KMS-11 (cell line): ENCODE measurements at regions not wholly inside any gene's neighbourhood (a gene's known extent, or its start where the extent isn't known, plus 50 kb on each side); places are given as distances from the start of the nearest gene placed in this dataset.

ENCODE experiments used
- H2AFZ ChIP-seq: fragments of 200-600 bp; sonication (generic); 2 replicates; pipeline ENCODE4 v1.6.1; 2016; ENCODE audit warnings: antibody characterized with exemption, mixed run types, low read depth
- H3K27ac ChIP-seq: fragments of 200-600 bp; sonication (generic); 2 replicates; pipeline ENCODE4 v1.6.1; 2016; ENCODE audit warnings: mild to moderate bottlenecking, mixed run types
- H3K27me3 ChIP-seq: fragments of 200-600 bp; sonication (generic); 2 replicates; pipeline ENCODE4 v1.6.1; 2017; ENCODE audit warnings: mild to moderate bottlenecking, low read depth, mixed run types, moderate library complexity; ENCODE audit not compliant: insufficient read depth
- H3K36me3 ChIP-seq: fragments of 200-600 bp; sonication (generic); 2 replicates; pipeline ENCODE4 v1.6.1; 2017; ENCODE audit warnings: mild to moderate bottlenecking, mixed run types; ENCODE audit not compliant: insufficient read depth
- H3K4me1 ChIP-seq: fragments of 200-600 bp; sonication (generic); 2 replicates; pipeline ENCODE4 v1.6.1; 2016; ENCODE audit warnings: mild to moderate bottlenecking, low read depth, mixed run types; ENCODE audit not compliant: poor library complexity, severe bottlenecking
- H3K4me2 ChIP-seq: fragments of 200-600 bp; sonication (generic); 2 replicates; pipeline ENCODE4 v1.7.0; 2016; ENCODE audit warnings: mild to moderate bottlenecking, mixed run types
- H3K4me3 ChIP-seq: fragments of 200-600 bp; sonication (generic); IDR thresholded peaks from 2 replicates; pipeline ENCODE4 v1.6.1; 2017; ENCODE audit warnings: low read depth, low read length, mixed read lengths; ENCODE audit not compliant: insufficient read depth
- H3K79me2 ChIP-seq: fragments of 200-600 bp; sonication (generic); 2 replicates; pipeline ENCODE4 v1.6.1; 2016; ENCODE audit warnings: low read depth, mixed run types; ENCODE audit not compliant: insufficient read depth
- H3K9ac ChIP-seq: fragments of 200-600 bp; sonication (generic); 2 replicates; pipeline ENCODE4 v1.6.1; 2016; ENCODE audit warnings: mild to moderate bottlenecking, mixed run types
- H4K20me1 ChIP-seq: fragments of 200-600 bp; sonication (generic); 2 replicates; pipeline ENCODE4 v1.6.1; 2016; ENCODE audit warnings: mild to moderate bottlenecking, mixed run types; ENCODE audit not compliant: insufficient read depth
- TF ChIP-seq, protein P1 (sequence below): fragments of 200-600 bp; sonication (generic); conservative IDR thresholded peaks from 2 replicates; pipeline ENCODE4 v1.6.1; 2017; ENCODE audit warnings: low read depth, mild to moderate bottlenecking, antibody characterized with exemption, low read length, moderate library complexity, mixed read lengths

- Histone ChIP-seq H3K79me2 (no peaks in the 10 kb centered on the region), H3K36me3 (no peaks in the 10 kb centered on the region), H2AFZ (no peak overlapping the region), H3K9ac (no peak overlapping the region), H3K4me1 (peaks cover under 1% of the 10 kb centered on the region), H3K4me2 (no peak overlapping the region), H3K4me3 (no peak overlapping the region), H4K20me1 (no peaks in the 10 kb centered on the region), H3K27me3 (no peaks in the 10 kb centered on the region), H3K27ac (no peak overlapping the region)
- TF ChIP-seq, protein P1, sequence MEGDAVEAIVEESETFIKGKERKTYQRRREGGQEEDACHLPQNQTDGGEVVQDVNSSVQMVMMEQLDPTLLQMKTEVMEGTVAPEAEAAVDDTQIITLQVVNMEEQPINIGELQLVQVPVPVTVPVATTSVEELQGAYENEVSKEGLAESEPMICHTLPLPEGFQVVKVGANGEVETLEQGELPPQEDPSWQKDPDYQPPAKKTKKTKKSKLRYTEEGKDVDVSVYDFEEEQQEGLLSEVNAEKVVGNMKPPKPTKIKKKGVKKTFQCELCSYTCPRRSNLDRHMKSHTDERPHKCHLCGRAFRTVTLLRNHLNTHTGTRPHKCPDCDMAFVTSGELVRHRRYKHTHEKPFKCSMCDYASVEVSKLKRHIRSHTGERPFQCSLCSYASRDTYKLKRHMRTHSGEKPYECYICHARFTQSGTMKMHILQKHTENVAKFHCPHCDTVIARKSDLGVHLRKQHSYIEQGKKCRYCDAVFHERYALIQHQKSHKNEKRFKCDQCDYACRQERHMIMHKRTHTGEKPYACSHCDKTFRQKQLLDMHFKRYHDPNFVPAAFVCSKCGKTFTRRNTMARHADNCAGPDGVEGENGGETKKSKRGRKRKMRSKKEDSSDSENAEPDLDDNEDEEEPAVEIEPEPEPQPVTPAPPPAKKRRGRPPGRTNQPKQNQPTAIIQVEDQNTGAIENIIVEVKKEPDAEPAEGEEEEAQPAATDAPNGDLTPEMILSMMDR: no peak
Observed at GRCh38 chr3:487614-488013, 291.1 kb downstream of the CHL1 start.

DNA sequence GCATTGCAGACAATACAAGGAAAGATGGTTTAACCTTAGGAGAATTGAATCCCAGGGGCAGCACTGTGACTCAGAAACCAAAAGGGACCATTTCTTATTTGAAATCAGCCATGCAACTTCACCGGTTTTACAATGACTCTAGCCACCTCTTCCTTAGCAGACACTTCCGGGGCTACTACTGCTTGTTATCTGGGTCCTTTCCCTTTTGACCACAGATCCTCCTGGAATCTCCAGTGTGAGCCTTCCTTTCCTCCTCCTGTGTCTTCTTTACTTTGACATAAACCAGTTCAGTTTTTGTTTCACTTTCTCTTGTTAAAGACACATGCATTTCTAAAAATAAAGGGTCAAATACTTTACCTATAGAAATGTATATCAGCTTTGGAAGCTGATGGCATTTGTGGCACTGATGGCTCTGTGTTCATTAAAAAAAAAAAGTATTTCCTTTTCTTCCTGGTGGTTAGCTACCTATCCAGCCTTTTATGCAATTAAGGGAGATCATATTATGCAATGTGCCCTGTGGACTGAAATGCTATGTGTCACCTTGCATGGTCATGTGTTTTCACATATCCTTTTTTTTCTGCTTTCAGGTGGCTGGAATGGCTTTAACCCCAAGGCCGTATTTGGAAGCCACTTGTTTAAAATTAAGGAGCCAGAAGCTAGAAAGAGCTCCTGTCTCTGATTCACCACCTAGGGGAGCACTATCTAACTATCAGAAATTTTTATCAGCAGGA, 296.2 kb downstream of the CHL1 start:
- Histone ChIP-seq H3K27me3 (no peaks in the 10 kb centered on the region), H3K4me2 (peak overlapping the region; percentile 64), H4K20me1 (no peaks in the 10 kb centered on the region), H3K4me3 (no peak overlapping the region), H3K9ac (peak overlapping the region; percentile 32; the same call in 1 of the 2 replicates), H3K36me3 (no peaks in the 10 kb centered on the region), H3K27ac (no peak overlapping the region; the same call in 1 of the 2 replicates), H3K79me2 (no peaks in the 10 kb centered on the region), H2AFZ (peak overlapping the region; percentile 79), H3K4me1 (peaks cover 3% of the 10 kb centered on the region)
- TF ChIP-seq, protein P1: no peak

DNA sequence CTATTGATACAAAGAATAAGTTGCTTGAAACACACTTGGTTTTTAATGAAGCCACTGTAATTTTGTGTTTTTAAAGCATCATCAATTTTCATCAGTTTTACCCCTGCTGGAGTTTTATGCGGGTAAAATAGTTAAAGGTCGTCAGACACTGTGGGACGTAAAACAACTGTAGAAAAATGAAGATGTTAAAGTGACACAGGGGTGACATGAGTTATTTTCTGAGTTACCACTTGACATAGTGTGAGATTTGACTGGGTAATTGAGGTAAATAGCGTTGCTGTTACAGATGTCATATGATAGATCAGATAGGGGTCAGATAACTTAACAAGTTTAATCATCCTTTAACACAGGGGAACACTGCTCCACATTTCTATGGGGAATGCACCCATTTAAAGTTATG, 297.6 kb downstream of the CHL1 start:
- no peak overlapping the region for H2AFZ ChIP-seq
- no peak overlapping the region for H3K27ac ChIP-seq
- no peak overlapping the region for H3K4me3 ChIP-seq
- H3K79me2 ChIP-seq: no peaks in the 10 kb centered on the region
- H3K9ac ChIP-seq: no peak overlapping the region
- H4K20me1 ChIP-seq: no peaks in the 10 kb centered on the region
- TF ChIP-seq, protein P1: no peak
- H3K4me2 ChIP-seq: no peak overlapping the region
- no peaks in the 10 kb centered on the region for H3K27me3 ChIP-seq
- H3K36me3 ChIP-seq: no peaks in the 10 kb centered on the region
- peaks cover 3% of the 10 kb centered on the region for H3K4me1 ChIP-seq

- H3K79me2 ChIP-seq: no peaks in the 10 kb centered on the region
- no peaks in the 10 kb centered on the region for H4K20me1 ChIP-seq
- no peak overlapping the region for H3K4me3 ChIP-seq
- H3K4me1 ChIP-seq: no peaks in the 10 kb centered on the region
- TF ChIP-seq, protein P1: no peak
- no peak overlapping the region for H2AFZ ChIP-seq
- no peaks in the 10 kb centered on the region for H3K27me3 ChIP-seq
- H3K36me3 ChIP-seq: no peaks in the 10 kb centered on the region
- H3K4me2 ChIP-seq: no peak overlapping the region
- no peak overlapping the region for H3K27ac ChIP-seq
- H3K9ac ChIP-seq: no peak overlapping the region
Observed at GRCh38 chr3:498487-498886, 301.9 kb downstream of the CHL1 start.
